Globus pallidus (tissue), 1 donor: ENCODE measurements at regions not wholly inside any gene's neighbourhood (a gene's known extent, or its start where the extent isn't known, plus 50 kb on each side); places are given as distances from the start of the nearest gene placed in this dataset.

Experiments
- DNase-seq: peaks from one replicate; pipeline ENCODE4 v3.0.0-alpha.2; 2015; ENCODE audit warnings: low spot score

- no peak for DNase-seq
Observed at GRCh38 chr2:209368914-209369313, 54.9 kb upstream of the MAP2 start.

GRCh38 chr2:209369656-209370055 lies 54.2 kb upstream of the MAP2 start:
- DNase-seq = no peak

- no peak for DNase-seq
Observed at GRCh38 chr2:209371407-209371806, 52.4 kb upstream of the MAP2 start.
